ENCODE measurements at regions not wholly inside any gene's neighbourhood (a gene's known extent, or its start where the extent isn't known, plus 50 kb on each side); places are given as distances from the start of the nearest gene placed in this dataset.
"Not testable (repeated sequence)": the region's sequence is repeated elsewhere in the genome, so short reads cannot be mapped to it uniquely, and the experiment has no call there.

GRCh38 chr11:134660416-134660815 lies 248.4 kb upstream of the B3GAT1 start:
- intact Hi-C loops (cut with DNase I): no loop called here
- DNase-seq (no peak), ATAC-seq (no peak)
- Histone ChIP-seq H3K4me3 (no peak overlapping the region), H3K4me1 (no peaks in the 10 kb centered on the region), H3K9me3 (no peaks in the 10 kb centered on the region), H3K27ac (no peak overlapping the region), H3K36me3 (no peaks in the 10 kb centered on the region), H3K27me3 (no peaks in the 10 kb centered on the region)
- TF ChIP-seq, protein P1, sequence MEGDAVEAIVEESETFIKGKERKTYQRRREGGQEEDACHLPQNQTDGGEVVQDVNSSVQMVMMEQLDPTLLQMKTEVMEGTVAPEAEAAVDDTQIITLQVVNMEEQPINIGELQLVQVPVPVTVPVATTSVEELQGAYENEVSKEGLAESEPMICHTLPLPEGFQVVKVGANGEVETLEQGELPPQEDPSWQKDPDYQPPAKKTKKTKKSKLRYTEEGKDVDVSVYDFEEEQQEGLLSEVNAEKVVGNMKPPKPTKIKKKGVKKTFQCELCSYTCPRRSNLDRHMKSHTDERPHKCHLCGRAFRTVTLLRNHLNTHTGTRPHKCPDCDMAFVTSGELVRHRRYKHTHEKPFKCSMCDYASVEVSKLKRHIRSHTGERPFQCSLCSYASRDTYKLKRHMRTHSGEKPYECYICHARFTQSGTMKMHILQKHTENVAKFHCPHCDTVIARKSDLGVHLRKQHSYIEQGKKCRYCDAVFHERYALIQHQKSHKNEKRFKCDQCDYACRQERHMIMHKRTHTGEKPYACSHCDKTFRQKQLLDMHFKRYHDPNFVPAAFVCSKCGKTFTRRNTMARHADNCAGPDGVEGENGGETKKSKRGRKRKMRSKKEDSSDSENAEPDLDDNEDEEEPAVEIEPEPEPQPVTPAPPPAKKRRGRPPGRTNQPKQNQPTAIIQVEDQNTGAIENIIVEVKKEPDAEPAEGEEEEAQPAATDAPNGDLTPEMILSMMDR (IDR thresholded peaks at IDR 0.05): no peak

- H3K9me3 ChIP-seq: no peaks in the 10 kb centered on the region
- intact Hi-C loops (cut with DNase I): no loop called here
- no peaks in the 10 kb centered on the region for H3K36me3 ChIP-seq
- H3K4me3 ChIP-seq: no peak overlapping the region
- no peaks in the 10 kb centered on the region for H3K4me1 ChIP-seq
- no peak overlapping the region for H3K27ac ChIP-seq
- ATAC-seq (no peak), DNase-seq (no peak)
- TF ChIP-seq, protein P1 (IDR thresholded peaks at IDR 0.05): no peak
- H3K27me3 ChIP-seq: no peaks in the 10 kb centered on the region
These were observed 247.8 kb upstream of the B3GAT1 start for GRCh38 chr11:134659882-134660281.

DNA sequence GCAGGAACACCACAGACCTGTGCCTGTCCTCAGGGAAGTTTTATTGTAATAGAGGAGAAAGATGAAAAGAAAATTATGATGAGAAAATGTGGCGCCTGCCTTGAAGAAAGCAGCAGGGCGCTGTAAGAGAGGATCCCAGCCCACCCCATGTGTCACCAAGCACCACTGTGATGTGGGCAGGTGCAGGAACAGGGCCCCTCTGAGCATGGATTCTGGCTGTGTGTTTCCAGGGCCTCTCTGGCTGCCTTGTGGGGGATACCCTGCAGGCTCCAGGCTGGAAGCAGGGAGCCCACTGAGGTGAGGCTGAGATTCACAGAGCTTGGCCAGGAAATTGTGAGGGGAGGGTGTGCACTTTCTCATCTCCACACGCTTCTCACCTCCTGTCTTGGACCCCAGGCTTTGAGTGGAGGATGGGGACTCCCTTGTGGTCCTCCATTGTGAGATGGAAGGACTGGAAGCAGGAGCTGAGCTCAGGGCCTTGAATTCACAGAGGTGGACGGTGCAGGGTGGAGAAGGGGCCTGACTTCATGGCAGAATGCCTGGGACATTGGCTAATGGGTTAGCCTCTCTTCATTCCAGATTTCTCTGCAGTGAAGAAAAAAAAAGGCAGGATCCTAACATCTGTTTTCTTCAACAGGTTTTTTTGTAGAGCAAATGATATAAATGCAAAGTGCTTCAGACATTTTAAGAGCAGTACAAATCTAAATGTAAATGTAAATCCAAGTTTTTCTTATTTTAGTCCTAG lies 246.6 kb upstream of the B3GAT1 start:
- intact Hi-C loops (cut with DNase I): no loop called here
- no peaks in the 10 kb centered on the region for H3K36me3 ChIP-seq
- no peak overlapping the region for H3K4me3 ChIP-seq
- ATAC-seq (no peak), DNase-seq (no peak)
- no peaks in the 10 kb centered on the region for H3K4me1 ChIP-seq
- no peak overlapping the region for H3K27ac ChIP-seq
- H3K9me3 ChIP-seq: no peaks in the 10 kb centered on the region
- TF ChIP-seq, protein P1 (IDR thresholded peaks at IDR 0.05): no peak
- no peaks in the 10 kb centered on the region for H3K27me3 ChIP-seq

- ATAC-seq: no peak
- Histone ChIP-seq H3K36me3 (no peaks in the 10 kb centered on the region), H3K9me3 (no peaks in the 10 kb centered on the region), H3K4me3 (no peak overlapping the region), H3K4me1 (no peaks in the 10 kb centered on the region), H3K27ac (no peak overlapping the region), H3K27me3 (no peaks in the 10 kb centered on the region)
- intact Hi-C loops (cut with DNase I): no loop called here
- no peak for DNase-seq
- TF ChIP-seq, protein P1 (IDR thresholded peaks at IDR 0.05): no peak
These were observed 245.6 kb upstream of the B3GAT1 start for GRCh38 chr11:134657631-134658030.

GRCh38 chr11:134656861-134657540 lies 245.0 kb upstream of the B3GAT1 start:
- H3K4me1 ChIP-seq: no peaks in the 10 kb centered on the region
- H3K4me3 ChIP-seq: no peak overlapping the region
- H3K36me3 ChIP-seq: no peaks in the 10 kb centered on the region
- H3K27ac ChIP-seq: no peak overlapping the region
- ATAC-seq (peak; percentile 20), DNase-seq (peak; percentile 60)
- intact Hi-C loops (cut with DNase I): no loop called here
- TF ChIP-seq, protein P1 (IDR thresholded peaks at IDR 0.05): no peak
- H3K27me3 ChIP-seq: no peaks in the 10 kb centered on the region
- H3K9me3 ChIP-seq: no peaks in the 10 kb centered on the region

GRCh38 chr11:134656086-134656840 lies 244.2 kb upstream of the B3GAT1 start:
- ATAC-seq; H3K27ac ChIP-seq; H3K4me3 ChIP-seq; H3K4me1 ChIP-seq; intact Hi-C loops (cut with DNase I); H3K9me3 ChIP-seq; H3K27me3 ChIP-seq; H3K36me3 ChIP-seq: not testable (repeated sequence)
- peak; percentile 37 for DNase-seq

Measured in upper lobe of right lung (tissue), 1 donor.